Stomach (tissue), 8 donors: ENCODE measurements at regions not wholly inside any gene's neighbourhood (a gene's known extent, or its start where the extent isn't known, plus 50 kb on each side); places are given as distances from the start of the nearest gene placed in this dataset.
A peak's percentile ranks its signal among the peaks of the same experiment; 100 is the strongest.

Experiments used
- DNase-seq, 2 donors: peaks; one replicate each; pipeline versions ENCODE4 v3.0.0 to v3.0.0-alpha.2; 2013 to 2019
- H3K27ac ChIP-seq, 5 donors: fragments of 200-600 bp in 4 of 5; sonication (generic) in 4 of 5; one replicate each; pipeline ENCODE4 v1.5.1; 2013 to 2019; ENCODE audit warnings: mild to moderate bottlenecking in 1 of 5, moderate library complexity in 1 of 5
- H3K27me3 ChIP-seq, 3 donors: fragments of 200-600 bp; sonication (generic); one replicate each; pipeline ENCODE4 v1.5.1; 2017 to 2019; ENCODE audit warnings: mixed run types in 1 of 3
- H3K36me3 ChIP-seq, 4 donors: fragments of 200-600 bp; sonication (generic); 1 replicate in 3 of 4; 2 replicates in 1 of 4; pipeline ENCODE4 v1.5.1; 2016 to 2019
- H3K4me1 ChIP-seq, 4 donors: fragments of 200-600 bp; sonication (generic); one replicate each; pipeline ENCODE4 v1.5.1; 2016 to 2019
- H3K4me3 ChIP-seq, 4 donors: fragments of 200-600 bp; sonication (generic) in 3 of 4; one replicate each; pipeline ENCODE4 v1.5.1; 2016 to 2019; ENCODE audit warnings: mild to moderate bottlenecking in 1 of 4
- H3K9me3 ChIP-seq, 4 donors: fragments of 200-600 bp; sonication (generic); one replicate each; pipeline ENCODE4 v1.5.1; 2016 to 2019
- EP300 ChIP-seq: sonication (generic); formaldehyde crosslinking; IDR thresholded peaks from one replicate; pipeline ENCODE4 v1.6.1; 2017; ENCODE audit warnings: antibody characterized with exemption
- POLR2A ChIP-seq, 4 donors: fragments of 450-650 bp; IDR thresholded peaks; one replicate each; pipeline ENCODE4 v1.6.1; 2016; ENCODE audit warnings: antibody characterized with exemption in 4 of 4, control low read depth in 2 of 4, mild to moderate bottlenecking in 1 of 4, moderate library complexity in 1 of 4
- POLR2AphosphoS5 ChIP-seq, 3 donors: sonication (generic); formaldehyde crosslinking; IDR thresholded peaks; one replicate each; pipeline ENCODE4 v1.6.1; 2016; ENCODE audit warnings: antibody characterized with exemption in 3 of 3
- WGBS, 5 donors: extraction: QIAGEN DNeasy Blood & Tissue Kit in 3 of 5; methylation state at CpG; one replicate each; pipeline versions ENCODE4 v1.1.5 to v1.1.7; 2013 to 2018; 5-methylcytosine and 5-hydroxymethylcytosine counted together
- intact Hi-C: fragments of 100-400 bp; cut with DNase I; formaldehyde crosslinking; loops from one replicate; pipeline ENCODE4 v1.15.1; 2023; ENCODE audit warnings: low total_unique reads
- TF ChIP-seq, protein P1 (sequence below), 7 experiments: fragments of 450-650 bp in 4 of 7; fragments of 200-600 bp in 3 of 7; sonication (generic) in 3 of 7; IDR thresholded peaks; one replicate each; pipeline ENCODE4 v1.5.1; 2016 to 2019; ENCODE audit warnings: antibody characterized with exemption in 7 of 7, control low read depth in 2 of 7, mild to moderate bottlenecking in 1 of 7
- donor health status: healthy with polysubstance abuse.
- donor health status: Bipolar disorder and iron deficiency.
- donor health status: healthy.

DNA sequence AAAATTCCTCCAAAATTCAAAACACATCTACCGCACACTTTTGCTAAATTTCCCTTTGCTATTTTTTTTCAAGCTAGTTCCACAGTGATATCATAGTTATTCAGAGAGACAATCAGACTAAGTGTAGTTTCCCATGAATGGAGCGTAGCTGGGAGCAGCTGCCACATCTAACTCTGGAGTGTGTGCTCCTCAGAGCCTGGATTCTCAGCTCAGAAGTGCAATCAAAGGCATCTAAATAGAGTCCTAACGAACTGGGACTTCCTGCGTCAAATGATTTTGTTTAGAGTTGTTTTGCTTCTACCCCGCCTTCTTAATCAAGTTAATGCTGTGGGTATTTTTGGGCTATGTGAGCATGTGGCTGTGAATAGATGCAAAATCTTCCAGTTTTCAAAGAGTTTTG, 160.3 kb downstream of the TMEM18 start:
- 79 to 84% (median 80%) methylated on average over 5 of the region's 5 CpGs for WGBS, 5 donors
- DNase-seq, result peak in 1 of 2 donors; percentile 11
- Histone ChIP-seq H3K27me3 (no peaks in the 10 kb centered on the region), H3K27ac (no peak overlapping the region), H3K9me3 (no peaks in the 10 kb centered on the region), H3K4me3 (no peak overlapping the region), H3K4me1 (no peaks in the 10 kb centered on the region), H3K36me3 (no peaks in the 10 kb centered on the region)
- TF ChIP-seq POLR2A (IDR thresholded peaks at IDR 0.05) (no peak), EP300 (no peak), POLR2AphosphoS5 (IDR thresholded peaks at IDR 0.05) (no peak)
- TF ChIP-seq, protein P1, sequence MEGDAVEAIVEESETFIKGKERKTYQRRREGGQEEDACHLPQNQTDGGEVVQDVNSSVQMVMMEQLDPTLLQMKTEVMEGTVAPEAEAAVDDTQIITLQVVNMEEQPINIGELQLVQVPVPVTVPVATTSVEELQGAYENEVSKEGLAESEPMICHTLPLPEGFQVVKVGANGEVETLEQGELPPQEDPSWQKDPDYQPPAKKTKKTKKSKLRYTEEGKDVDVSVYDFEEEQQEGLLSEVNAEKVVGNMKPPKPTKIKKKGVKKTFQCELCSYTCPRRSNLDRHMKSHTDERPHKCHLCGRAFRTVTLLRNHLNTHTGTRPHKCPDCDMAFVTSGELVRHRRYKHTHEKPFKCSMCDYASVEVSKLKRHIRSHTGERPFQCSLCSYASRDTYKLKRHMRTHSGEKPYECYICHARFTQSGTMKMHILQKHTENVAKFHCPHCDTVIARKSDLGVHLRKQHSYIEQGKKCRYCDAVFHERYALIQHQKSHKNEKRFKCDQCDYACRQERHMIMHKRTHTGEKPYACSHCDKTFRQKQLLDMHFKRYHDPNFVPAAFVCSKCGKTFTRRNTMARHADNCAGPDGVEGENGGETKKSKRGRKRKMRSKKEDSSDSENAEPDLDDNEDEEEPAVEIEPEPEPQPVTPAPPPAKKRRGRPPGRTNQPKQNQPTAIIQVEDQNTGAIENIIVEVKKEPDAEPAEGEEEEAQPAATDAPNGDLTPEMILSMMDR (IDR thresholded peaks at IDR 0.05), result no peak
- intact Hi-C loops, result no loop called here

DNA sequence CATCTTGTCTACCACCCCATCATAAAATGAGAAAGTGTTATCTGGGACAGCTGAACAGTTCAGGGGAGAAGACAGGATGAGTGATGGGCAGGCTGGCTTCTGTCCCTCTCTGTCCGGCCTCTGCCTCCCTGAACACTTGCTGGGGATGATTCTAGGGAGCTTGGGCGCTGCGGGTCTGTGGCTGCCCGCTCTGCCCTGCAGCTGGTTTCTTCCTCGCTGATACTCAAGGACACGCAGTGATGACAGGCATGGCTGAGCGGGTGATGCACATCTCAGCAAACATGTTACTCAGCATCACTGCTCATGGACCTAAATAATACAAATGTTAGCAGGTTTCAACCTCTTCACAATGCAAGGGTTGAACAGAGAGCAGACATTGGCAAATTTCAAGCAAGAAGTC, 161.1 kb downstream of the TMEM18 start:
- no peak overlapping the region for H3K27ac ChIP-seq
- TF ChIP-seq, protein P1 (IDR thresholded peaks at IDR 0.05), result no peak
- TF ChIP-seq EP300 (no peak), POLR2A (IDR thresholded peaks at IDR 0.05) (no peak), POLR2AphosphoS5 (IDR thresholded peaks at IDR 0.05) (no peak)
- no peaks in the 10 kb centered on the region for H3K9me3 ChIP-seq
- no peaks in the 10 kb centered on the region for H3K36me3 ChIP-seq
- intact Hi-C loops, result no loop called here
- DNase-seq, result no peak
- no peaks in the 10 kb centered on the region for H3K4me1 ChIP-seq
- H3K4me3 ChIP-seq, result no peak overlapping the region
- no peaks in the 10 kb centered on the region for H3K27me3 ChIP-seq
- 83 to 94% (median 89%) methylated on average over 4 to 7 of the region's 7 CpGs for WGBS, 5 donors

GRCh38 chr2:515441-516127, 161.6 kb downstream of the TMEM18 start:
- Histone ChIP-seq H3K36me3 (no peaks in the 10 kb centered on the region), H3K4me1 (no peaks in the 10 kb centered on the region), H3K27me3 (no peaks in the 10 kb centered on the region), H3K27ac (no peak overlapping the region), H3K4me3 (no peak overlapping the region), H3K9me3 (no peaks in the 10 kb centered on the region)
- TF ChIP-seq POLR2AphosphoS5 (IDR thresholded peaks at IDR 0.05), result no peak
- TF ChIP-seq, protein P1 (IDR thresholded peaks at IDR 0.05), result no peak
- no peak for TF ChIP-seq EP300
- no peak for TF ChIP-seq POLR2A (IDR thresholded peaks at IDR 0.05)
- intact Hi-C loops, result no loop called here
- DNase-seq, result no peak
- WGBS, 5 donors, result 83 to 87% (median 86%) methylated on average over 3 of the region's 3 CpGs

DNA sequence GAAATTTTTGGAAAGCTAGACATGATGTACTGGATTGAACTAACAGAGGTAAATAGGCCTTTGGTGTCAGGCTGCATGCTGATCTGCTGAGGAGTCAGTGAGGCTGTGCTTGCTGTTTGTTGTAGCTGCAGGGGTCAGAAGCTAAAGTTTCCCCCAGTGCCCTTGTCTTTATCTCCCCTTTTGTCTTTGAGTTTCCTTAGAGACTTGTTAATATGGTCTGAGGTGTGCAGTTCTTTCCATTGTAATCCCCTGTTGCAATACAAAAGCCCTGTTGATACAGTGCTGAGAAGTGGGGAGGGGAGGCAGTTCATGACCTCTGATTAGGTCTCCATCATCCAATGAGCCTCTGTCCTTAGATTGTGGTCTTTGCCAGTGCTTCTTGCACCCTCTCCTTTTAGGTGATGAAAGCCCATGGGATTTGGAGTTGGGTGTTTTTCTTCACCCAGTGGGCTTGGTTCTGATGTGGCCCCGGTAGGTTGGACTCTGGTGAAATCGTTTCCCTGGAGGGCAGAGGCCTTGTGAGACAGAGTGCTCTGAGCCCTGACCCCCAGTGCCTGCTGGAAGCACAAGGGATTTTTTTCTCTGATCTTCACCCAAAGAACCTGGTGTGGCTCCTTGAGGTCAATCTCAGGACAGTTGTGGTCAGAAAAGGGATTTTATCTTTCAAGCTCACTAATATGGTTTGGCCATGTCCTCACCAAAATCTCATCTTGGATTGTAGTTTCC, 163.1 kb downstream of the TMEM18 start:
- WGBS, 5 donors, result 53 to 81% (median 56%) methylated on average over 2 of the region's 2 CpGs
- intact Hi-C loops, result no loop called here
- Histone ChIP-seq H3K27ac (no peak overlapping the region), H3K36me3 (no peaks in the 10 kb centered on the region), H3K4me1 (no peaks in the 10 kb centered on the region), H3K4me3 (no peak overlapping the region), H3K9me3 (no peaks in the 10 kb centered on the region), H3K27me3 (no peaks in the 10 kb centered on the region)
- no peak for DNase-seq
- no peak for TF ChIP-seq EP300
- TF ChIP-seq POLR2A (IDR thresholded peaks at IDR 0.05), result no peak
- TF ChIP-seq POLR2AphosphoS5 (IDR thresholded peaks at IDR 0.05), result no peak
- TF ChIP-seq, protein P1 (IDR thresholded peaks at IDR 0.05), result no peak
